ENCODE measurements at regions not wholly inside any gene's neighbourhood (a gene's known extent, or its start where the extent isn't known, plus 50 kb on each side); places are given as distances from the start of the nearest gene placed in this dataset.

GRCh38 chrX:23202326-23202725 lies 132.3 kb upstream of the PTCHD1 start:
- Mint-ChIP-seq H3K4me1 (no peaks in the 10 kb centered on the region), H3K36me3 (no peaks in the 10 kb centered on the region), H3K9me3 (no peaks in the 10 kb centered on the region), H3K27ac (no peak overlapping the region), H3K27me3 (peaks cover 0 to 3% of the 10 kb centered on the region in 2 donors), H3K4me3 (no peak overlapping the region)
- CTCF ChIA-PET, result no interaction called here
- H3K9me3 ChIP-seq, result no peaks in the 10 kb centered on the region
- ATAC-seq (replicated peaks in 1 of 4) (no peak), DNase-seq (no peak)
- POLR2A ChIA-PET, result no interaction called here
- H3K27me3 ChIP-seq (replicated peaks in 1 of 2; ENCODE audit: control insufficient read depth in 2 of 2, extremely low read depth in 1 of 2, insufficient read depth in 2 of 2, low read length in 1 of 2), result no peaks in the 10 kb centered on the region
- no peaks in the 10 kb centered on the region for H3K36me3 ChIP-seq (ENCODE audit: control insufficient read depth in 2 of 2, extremely low read depth in 1 of 2, insufficient read depth in 1 of 2, low read length in 1 of 2)
- H3K4me3 ChIP-seq (ENCODE audit: control insufficient read depth in 1 of 2, extremely low read depth in 1 of 2, low read length in 1 of 2), result no peak overlapping the region
- H3K27ac ChIP-seq (ENCODE audit: low read length), result no peak overlapping the region
- no peaks in the 10 kb centered on the region for H3K4me1 ChIP-seq (ENCODE audit: control insufficient read depth in 1 of 2, extremely low read depth in 1 of 2, insufficient read depth in 2 of 2, low read length in 2 of 2)
- 50% methylated on average over 1 of the region's 4 CpGs for WGBS (ENCODE audit: insufficient coverage)

- no peaks in the 10 kb centered on the region for H3K9me3 ChIP-seq
- Mint-ChIP-seq H3K27me3 (peaks cover 0 to 4% of the 10 kb centered on the region in 2 donors), H3K27ac (no peak overlapping the region), H3K4me1 (no peaks in the 10 kb centered on the region), H3K9me3 (no peaks in the 10 kb centered on the region), H3K36me3 (no peaks in the 10 kb centered on the region), H3K4me3 (no peak overlapping the region)
- no CpG with 5 or more reads among the region's 5 CpGs for WGBS (ENCODE audit: insufficient coverage)
- no peaks in the 10 kb centered on the region for H3K36me3 ChIP-seq (ENCODE audit: control insufficient read depth in 2 of 2, extremely low read depth in 1 of 2, insufficient read depth in 1 of 2, low read length in 1 of 2)
- DNase-seq, result no peak
- no peak for ATAC-seq (replicated peaks in 1 of 4)
- H3K4me3 ChIP-seq (ENCODE audit: control insufficient read depth in 1 of 2, extremely low read depth in 1 of 2, low read length in 1 of 2), result no peak overlapping the region
- CTCF ChIA-PET, result no interaction called here
- no peak overlapping the region for H3K27ac ChIP-seq (ENCODE audit: low read length)
- H3K4me1 ChIP-seq (ENCODE audit: control insufficient read depth in 1 of 2, extremely low read depth in 1 of 2, insufficient read depth in 2 of 2, low read length in 2 of 2), result no peaks in the 10 kb centered on the region
- H3K27me3 ChIP-seq (replicated peaks in 1 of 2; ENCODE audit: control insufficient read depth in 2 of 2, extremely low read depth in 1 of 2, insufficient read depth in 2 of 2, low read length in 1 of 2), result no peaks in the 10 kb centered on the region
- POLR2A ChIA-PET, result no interaction called here
These were observed 111.5 kb upstream of the PTCHD1 start for GRCh38 chrX:23223169-23223568.

DNA sequence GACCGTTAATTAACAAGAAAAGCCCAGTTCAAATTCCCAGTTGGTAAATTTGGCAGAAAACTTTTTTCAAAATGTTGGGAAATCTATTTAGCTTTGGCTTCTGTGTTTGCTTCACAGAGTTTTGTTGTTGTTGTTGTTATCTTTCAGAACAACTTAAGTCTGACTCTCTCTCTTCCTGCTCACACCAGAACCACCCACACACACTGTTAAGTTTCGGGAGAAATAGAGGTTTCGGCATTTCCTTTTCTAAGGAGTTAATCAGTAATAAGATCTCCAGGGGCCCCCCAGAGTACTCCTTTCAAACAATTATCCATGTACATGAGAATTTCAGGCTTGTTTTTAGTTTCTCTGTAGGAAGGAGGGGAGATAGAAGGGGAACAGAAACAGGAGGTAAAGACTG lies 106.2 kb upstream of the PTCHD1 start:
- WGBS (ENCODE audit: insufficient coverage), result no CpG with 5 or more reads among the region's 3 CpGs
- H3K4me3 Mint-ChIP-seq, result no peak overlapping the region
- H3K27me3 Mint-ChIP-seq, result peaks cover 0 to 12% of the 10 kb centered on the region in 2 donors
- no peaks in the 10 kb centered on the region for H3K9me3 Mint-ChIP-seq
- no peaks in the 10 kb centered on the region for H3K4me1 ChIP-seq (ENCODE audit: control insufficient read depth in 1 of 2, extremely low read depth in 1 of 2, insufficient read depth in 2 of 2, low read length in 2 of 2)
- no peaks in the 10 kb centered on the region for H3K36me3 ChIP-seq (ENCODE audit: control insufficient read depth in 2 of 2, extremely low read depth in 1 of 2, insufficient read depth in 1 of 2, low read length in 1 of 2)
- H3K36me3 Mint-ChIP-seq, result no peaks in the 10 kb centered on the region
- DNase-seq, result no peak
- ATAC-seq (replicated peaks in 1 of 4), result no peak
- H3K27ac ChIP-seq (ENCODE audit: low read length), result no peak overlapping the region
- ChIA-PET CTCF (no interaction called here), POLR2A (no interaction called here)
- no peaks in the 10 kb centered on the region for H3K9me3 ChIP-seq
- H3K27ac Mint-ChIP-seq, result no peak overlapping the region
- no peaks in the 10 kb centered on the region for H3K27me3 ChIP-seq (replicated peaks in 1 of 2; ENCODE audit: control insufficient read depth in 2 of 2, extremely low read depth in 1 of 2, insufficient read depth in 2 of 2, low read length in 1 of 2)
- H3K4me3 ChIP-seq (ENCODE audit: control insufficient read depth in 1 of 2, extremely low read depth in 1 of 2, low read length in 1 of 2), result no peak overlapping the region
- no peaks in the 10 kb centered on the region for H3K4me1 Mint-ChIP-seq

DNA sequence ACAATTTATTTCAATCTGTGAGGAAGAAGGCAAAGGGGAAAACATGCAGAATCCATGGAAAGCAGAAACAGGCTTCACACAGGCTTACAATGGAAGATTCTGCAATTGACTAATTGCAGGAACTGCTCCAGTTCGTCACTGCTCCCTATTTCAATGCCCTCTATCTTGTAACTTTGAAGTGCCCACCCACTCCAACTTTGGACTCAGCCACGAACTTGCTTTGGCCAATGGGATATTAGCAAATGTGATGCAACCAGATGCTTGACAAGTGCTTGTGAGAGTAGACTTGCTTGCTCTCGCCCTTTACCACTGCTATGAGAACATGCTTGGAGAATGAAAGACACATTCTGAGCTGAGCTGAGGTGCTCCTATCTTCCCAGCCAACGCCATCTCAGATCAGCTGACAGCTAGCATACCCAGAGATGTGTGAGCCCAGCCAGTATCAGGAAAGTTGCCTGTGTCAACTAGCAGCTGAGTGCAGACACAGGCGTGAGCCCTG lies 105.7 kb upstream of the PTCHD1 start:
- Mint-ChIP-seq H3K4me1 (no peaks in the 10 kb centered on the region), H3K36me3 (no peaks in the 10 kb centered on the region), H3K27ac (no peak overlapping the region), H3K9me3 (no peaks in the 10 kb centered on the region), H3K4me3 (no peak overlapping the region), H3K27me3 (peaks cover 0 to 12% of the 10 kb centered on the region in 2 donors)
- WGBS (ENCODE audit: insufficient coverage), result 83% methylated on average over 1 of the region's 5 CpGs
- ATAC-seq (replicated peaks in 1 of 4) (no peak), DNase-seq (no peak)
- Histone ChIP-seq H3K36me3 (ENCODE audit: control insufficient read depth in 2 of 2, extremely low read depth in 1 of 2, insufficient read depth in 1 of 2, low read length in 1 of 2) (no peaks in the 10 kb centered on the region), H3K9me3 (no peaks in the 10 kb centered on the region), H3K27me3 (replicated peaks in 1 of 2; ENCODE audit: control insufficient read depth in 2 of 2, extremely low read depth in 1 of 2, insufficient read depth in 2 of 2, low read length in 1 of 2) (no peaks in the 10 kb centered on the region), H3K4me1 (ENCODE audit: control insufficient read depth in 1 of 2, extremely low read depth in 1 of 2, insufficient read depth in 2 of 2, low read length in 2 of 2) (no peaks in the 10 kb centered on the region), H3K27ac (ENCODE audit: low read length) (no peak overlapping the region), H3K4me3 (ENCODE audit: control insufficient read depth in 1 of 2, extremely low read depth in 1 of 2, low read length in 1 of 2) (no peak overlapping the region)
- POLR2A ChIA-PET, result no interaction called here
- CTCF ChIA-PET, result no interaction called here

DNA sequence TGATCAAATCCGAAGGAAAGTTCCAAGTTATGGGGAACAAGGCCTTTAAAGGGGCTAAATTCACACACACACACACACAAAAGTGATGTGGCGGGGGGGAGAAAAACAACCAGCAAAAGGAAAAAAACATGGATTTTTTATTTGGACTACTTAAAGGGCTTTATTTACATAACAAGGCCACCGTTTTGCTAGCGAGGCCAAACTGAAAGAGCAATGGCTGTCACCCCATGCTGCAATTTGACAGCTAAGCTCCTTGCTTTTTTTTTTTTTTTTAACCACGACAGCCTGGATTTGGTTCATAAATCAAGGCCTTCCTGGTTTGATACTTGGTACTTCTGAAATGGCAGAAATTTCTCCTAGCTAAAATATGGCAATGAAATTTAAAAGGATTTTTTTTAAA lies 99.6 kb upstream of the PTCHD1 start:
- WGBS (ENCODE audit: insufficient coverage), result no CpG with 5 or more reads among the region's 5 CpGs
- no peaks in the 10 kb centered on the region for H3K36me3 Mint-ChIP-seq
- ChIA-PET POLR2A (no interaction called here), CTCF (no interaction called here)
- Histone ChIP-seq H3K9me3 (no peaks in the 10 kb centered on the region), H3K27me3 (replicated peaks in 1 of 2; ENCODE audit: control insufficient read depth in 2 of 2, extremely low read depth in 1 of 2, insufficient read depth in 2 of 2, low read length in 1 of 2) (no peaks in the 10 kb centered on the region), H3K4me3 (ENCODE audit: control insufficient read depth in 1 of 2, extremely low read depth in 1 of 2, low read length in 1 of 2) (no peak overlapping the region), H3K27ac (ENCODE audit: low read length) (no peak overlapping the region), H3K4me1 (ENCODE audit: control insufficient read depth in 1 of 2, extremely low read depth in 1 of 2, insufficient read depth in 2 of 2, low read length in 2 of 2) (no peaks in the 10 kb centered on the region), H3K36me3 (ENCODE audit: control insufficient read depth in 2 of 2, extremely low read depth in 1 of 2, insufficient read depth in 1 of 2, low read length in 1 of 2) (no peaks in the 10 kb centered on the region)
- H3K4me1 Mint-ChIP-seq, result no peaks in the 10 kb centered on the region
- no peak for DNase-seq
- peaks cover 0 to 2% of the 10 kb centered on the region in 2 donors for H3K27me3 Mint-ChIP-seq
- no peak overlapping the region for H3K4me3 Mint-ChIP-seq
- ATAC-seq (replicated peaks in 1 of 4), result no peak
- no peaks in the 10 kb centered on the region for H3K9me3 Mint-ChIP-seq
- H3K27ac Mint-ChIP-seq, result no peak overlapping the region

GRCh38 chrX:23246001-23246400 lies 88.6 kb upstream of the PTCHD1 start:
- POLR2A ChIA-PET, result no interaction called here
- CTCF ChIA-PET, result no interaction called here
- Mint-ChIP-seq H3K27ac (no peak overlapping the region), H3K27me3 (no peaks in the 10 kb centered on the region), H3K9me3 (peaks cover 0 to 8% (median 4%) of the 10 kb centered on the region in 3 donors), H3K36me3 (no peaks in the 10 kb centered on the region), H3K4me1 (no peaks in the 10 kb centered on the region), H3K4me3 (no peak overlapping the region)
- no peaks in the 10 kb centered on the region for H3K36me3 ChIP-seq (ENCODE audit: control insufficient read depth in 2 of 2, extremely low read depth in 1 of 2, insufficient read depth in 1 of 2, low read length in 1 of 2)
- WGBS (ENCODE audit: insufficient coverage), result no CpG with 5 or more reads among the region's 2 CpGs
- no peaks in the 10 kb centered on the region for H3K27me3 ChIP-seq (replicated peaks in 1 of 2; ENCODE audit: control insufficient read depth in 2 of 2, extremely low read depth in 1 of 2, insufficient read depth in 2 of 2, low read length in 1 of 2)
- ATAC-seq (replicated peaks in 1 of 4) (no peak), DNase-seq (no peak)
- H3K9me3 ChIP-seq, result no peaks in the 10 kb centered on the region
- H3K4me1 ChIP-seq (ENCODE audit: control insufficient read depth in 1 of 2, extremely low read depth in 1 of 2, insufficient read depth in 2 of 2, low read length in 2 of 2), result no peaks in the 10 kb centered on the region
- H3K27ac ChIP-seq (ENCODE audit: low read length), result no peak overlapping the region
- H3K4me3 ChIP-seq (ENCODE audit: control insufficient read depth in 1 of 2, extremely low read depth in 1 of 2, low read length in 1 of 2), result no peak overlapping the region

GRCh38 chrX:23248187-23248586 lies 86.5 kb upstream of the PTCHD1 start:
- DNase-seq (no peak), ATAC-seq (replicated peaks in 1 of 4) (no peak)
- H3K27ac ChIP-seq (ENCODE audit: low read length), result no peak overlapping the region
- ChIA-PET CTCF (no interaction called here), POLR2A (no interaction called here)
- no peaks in the 10 kb centered on the region for H3K4me1 ChIP-seq (ENCODE audit: control insufficient read depth in 1 of 2, extremely low read depth in 1 of 2, insufficient read depth in 2 of 2, low read length in 2 of 2)
- Mint-ChIP-seq H3K4me1 (no peaks in the 10 kb centered on the region), H3K9me3 (peaks cover 0 to 15% (median 8%) of the 10 kb centered on the region in 3 donors), H3K27me3 (peaks cover 0 to 4% of the 10 kb centered on the region in 2 donors), H3K4me3 (no peak overlapping the region), H3K27ac (no peak overlapping the region), H3K36me3 (no peaks in the 10 kb centered on the region)
- H3K9me3 ChIP-seq, result no peaks in the 10 kb centered on the region
- H3K4me3 ChIP-seq (ENCODE audit: control insufficient read depth in 1 of 2, extremely low read depth in 1 of 2, low read length in 1 of 2), result no peak overlapping the region
- no CpG with 5 or more reads among the region's 7 CpGs for WGBS (ENCODE audit: insufficient coverage)
- no peaks in the 10 kb centered on the region for H3K36me3 ChIP-seq (ENCODE audit: control insufficient read depth in 2 of 2, extremely low read depth in 1 of 2, insufficient read depth in 1 of 2, low read length in 1 of 2)
- no peaks in the 10 kb centered on the region for H3K27me3 ChIP-seq (replicated peaks in 1 of 2; ENCODE audit: control insufficient read depth in 2 of 2, extremely low read depth in 1 of 2, insufficient read depth in 2 of 2, low read length in 1 of 2)

All from T-cell (primary cell).